GM23338 (cell line): ENCODE measurements at regions not wholly inside any gene's neighbourhood (a gene's known extent, or its start where the extent isn't known, plus 50 kb on each side); places are given as distances from the start of the nearest gene placed in this dataset.

ENCODE experiments used
- ATAC-seq: fragments of 200-7000 bp; cut with Tn5 transposase; 3 replicates; pipeline ENCODE4 v1.9.1; 2020
- DNase-seq: peaks from one replicate; pipeline ENCODE4 v3.0.0-alpha.2; 2015; ENCODE audit warnings: low spot score
- H2AFZ ChIP-seq: fragments of 200-600 bp; sonication (generic); 2 replicates; pipeline ENCODE4 v1.8.0; 2016; ENCODE audit warnings: antibody characterized with exemption, mild to moderate bottlenecking, moderate library complexity
- H3F3A ChIP-seq: fragments of 200-600 bp; sonication (generic); replicated peaks from 2 replicates; pipeline ENCODE4 v1.8.0; 2017; ENCODE audit warnings: antibody characterized with exemption, mixed run types, low read depth
- H3K27ac ChIP-seq: fragments of 200-600 bp; sonication (generic); 2 replicates; pipeline ENCODE4 v1.6.1; 2016; ENCODE audit warnings: low read depth
- H3K27me3 ChIP-seq: fragments of 200-600 bp; sonication (generic); 2 replicates; pipeline ENCODE4 v1.8.0; 2016; ENCODE audit warnings: mild to moderate bottlenecking, mixed run types, moderate library complexity; ENCODE audit not compliant: insufficient read depth
- H3K36me3 ChIP-seq: fragments of 200-600 bp; sonication (generic); 2 replicates; pipeline ENCODE4 v1.8.0; 2016; ENCODE audit warnings: mild to moderate bottlenecking; ENCODE audit not compliant: insufficient read depth
- H3K4me1 ChIP-seq: fragments of 200-600 bp; sonication (generic); 2 replicates; pipeline ENCODE4 v1.8.0; 2016; ENCODE audit warnings: mild to moderate bottlenecking, moderate library complexity; ENCODE audit not compliant: insufficient read depth
- H3K4me2 ChIP-seq: fragments of 200-600 bp; sonication (generic); 2 replicates; pipeline ENCODE4 v1.7.1; 2017; ENCODE audit warnings: mixed run types
- H3K4me3 ChIP-seq: fragments of 200-600 bp; sonication (generic); 2 replicates; pipeline ENCODE4 v1.6.1; 2016; ENCODE audit warnings: mixed run types
- H3K79me2 ChIP-seq: fragments of 200-600 bp; sonication (generic); replicated peaks from 2 replicates; pipeline ENCODE4 v1.8.0; 2017; ENCODE audit warnings: mild to moderate bottlenecking; ENCODE audit not compliant: insufficient read depth
- H3K9me2 ChIP-seq: fragments of 200-600 bp; sonication (generic); 2 replicates; pipeline ENCODE4 v1.8.0; 2017; ENCODE audit not compliant: insufficient read depth
- H4K20me1 ChIP-seq: fragments of 200-600 bp; sonication (generic); replicated peaks from 2 replicates; pipeline ENCODE4 v1.8.0; 2017; ENCODE audit warnings: mild to moderate bottlenecking; ENCODE audit not compliant: insufficient read depth
- H3K27ac Mint-ChIP-seq: 2 replicates; pipeline ENCODE4 v1.8.0; 2020; ENCODE audit warnings: inconsistent platforms, mild to moderate bottlenecking, moderate library complexity, mixed read lengths
- H3K27me3 Mint-ChIP-seq: 3 replicates; pipeline ENCODE4 v1.8.0; 2022; ENCODE audit warnings: low read depth, mild to moderate bottlenecking, moderate library complexity, mixed read lengths, inconsistent platforms; ENCODE audit not compliant: insufficient read depth, poor library complexity
- H3K36me3 Mint-ChIP-seq: 3 replicates; pipeline ENCODE4 v1.8.0; 2021; ENCODE audit warnings: low read depth, mild to moderate bottlenecking, inconsistent platforms, moderate library complexity, mixed read lengths
- H3K4me1 Mint-ChIP-seq: 3 replicates; pipeline ENCODE4 v1.8.0; 2020; ENCODE audit warnings: mild to moderate bottlenecking, inconsistent platforms, mixed read lengths
- H3K4me3 Mint-ChIP-seq: 3 replicates; pipeline ENCODE4 v1.8.0; 2021; ENCODE audit warnings: moderate library complexity, mild to moderate bottlenecking, inconsistent platforms, mixed read lengths
- H3K9me3 Mint-ChIP-seq: 3 replicates; pipeline ENCODE4 v1.8.0; 2020; ENCODE audit warnings: moderate library complexity, mild to moderate bottlenecking, inconsistent platforms, mixed read lengths
- CTCF ChIP-seq, 2 experiments: fragments of 200-600 bp in 1 of 2; sonication (generic) in 1 of 2; conservative IDR thresholded peaks; 2 replicates each; pipeline versions ENCODE4 v1.5.1 to v1.6.1; 2016 to 2017; ENCODE audit warnings: antibody characterized with exemption in 2 of 2, low read depth in 2 of 2, mild to moderate bottlenecking in 2 of 2, moderate library complexity in 1 of 2
- ETS1 ChIP-seq: IDR thresholded peaks from 2 replicates; pipeline ENCODE4 v1.6.1; 2016; ENCODE audit warnings: antibody characterized with exemption
- EZH2 ChIP-seq: fragments of 200-600 bp; sonication (generic); IDR thresholded peaks from one replicate; pipeline ENCODE4 v1.8.0; 2017; ENCODE audit warnings: antibody characterized with exemption, mild to moderate bottlenecking, low read depth; ENCODE audit not compliant: unreplicated experiment
- EZH2phosphoT487 ChIP-seq: fragments of 200-600 bp; sonication (generic); IDR thresholded peaks from one replicate; pipeline ENCODE4 v1.8.1; 2018; ENCODE audit warnings: antibody characterized with exemption; ENCODE audit not compliant: unreplicated experiment
- NANOG ChIP-seq: IDR thresholded peaks from 2 replicates; pipeline ENCODE4 v1.6.1; 2016; ENCODE audit warnings: antibody characterized with exemption, borderline replicate concordance
- STAT1 ChIP-seq: IDR thresholded peaks from one replicate; pipeline ENCODE4 v1.6.1; 2016; ENCODE audit warnings: antibody characterized with exemption; ENCODE audit not compliant: unreplicated experiment
- ZNF331 ChIP-seq: fragments of 250-450 bp; sonication (Bioruptor Pico); IDR thresholded peaks from 2 replicates; pipeline ENCODE4 v1.5.0; 2020; ENCODE audit warnings: low read depth, mild to moderate bottlenecking, moderate library complexity
- ZNF462 ChIP-seq: fragments of 250-450 bp; sonication (Bioruptor Pico); IDR thresholded peaks from 2 replicates; pipeline ENCODE4 v1.5.0; 2020; ENCODE audit warnings: mild to moderate bottlenecking, moderate library complexity

- Histone ChIP-seq H3K4me2 (peak overlapping the region; percentile 55), H3K27ac (no peak overlapping the region), H4K20me1 (no peaks in the 10 kb centered on the region), H3K4me1 (peaks cover 48% of the 10 kb centered on the region), H2AFZ (no peak overlapping the region), H3F3A (no peaks in the 10 kb centered on the region), H3K79me2 (no peaks in the 10 kb centered on the region), H3K4me3 (no peak overlapping the region), H3K9me2 (no peaks in the 10 kb centered on the region), H3K36me3 (no peaks in the 10 kb centered on the region), H3K27me3 (no peaks in the 10 kb centered on the region)
- H3K27ac Mint-ChIP-seq: no peak overlapping the region
- H3K27me3 Mint-ChIP-seq: no peaks in the 10 kb centered on the region
- DNase-seq: no peak
- H3K4me3 Mint-ChIP-seq: no peak overlapping the region; the same call in 2 of the 3 replicates
- no peaks in the 10 kb centered on the region for H3K36me3 Mint-ChIP-seq
- ATAC-seq: no peak; the same call in 2 of the 3 replicates
- no peaks in the 10 kb centered on the region; the same call in 2 of the 3 replicates for H3K9me3 Mint-ChIP-seq
- TF ChIP-seq ZNF462 (no peak), EZH2 (no peak), STAT1 (no peak), ETS1 (no peak), EZH2phosphoT487 (no peak), ZNF331 (CRISPR knock-in tag) (no peak), CTCF (conservative IDR thresholded peaks at IDR 0.05; ENCODE audit: low read depth in 2 of 2) (no peak), NANOG (peak; percentile 15; the same call in 1 of the 2 replicates)
- peaks cover 49% of the 10 kb centered on the region for H3K4me1 Mint-ChIP-seq
Observed at GRCh38 chr10:36170142-36170719, 528.1 kb upstream of the FZD8 start.
